H1 (cell line): ENCODE measurements at regions not wholly inside any gene's neighbourhood (a gene's known extent, or its start where the extent isn't known, plus 50 kb on each side); places are given as distances from the start of the nearest gene placed in this dataset.

Source experiments
- CTCF ChIA-PET: fragments of 300-600 bp; sonication (Branson Sonifier 250); formaldehyde crosslinking; loops from one replicate; lab custom pipeline; 2021; ENCODE audit not compliant: partially characterized antibody; lab: Charles Lee
- POLR2A ChIA-PET: fragments of 300-600 bp; sonication (Branson Sonifier 250); formaldehyde crosslinking; loops from one replicate; lab custom pipeline; 2021; ENCODE audit warnings: inconsistent platforms; ENCODE audit not compliant: partially characterized antibody; lab: Charles Lee
- DNase-seq, 2 experiments: peaks; one replicate each; pipeline versions ENCODE4 v3.0.0 to v3.0.0-alpha.2; 2010 to 2022; ENCODE audit warnings: low spot score in 2 of 2, low read depth in 1 of 2, mixed read lengths in 1 of 2
- FAIRE-seq: peaks from 2 replicates; lab custom pipeline; 2011; peaks lifted over from hg19 to GRCh38; lab: Jason Lieb, UNC
- H2AFZ ChIP-seq: 2 replicates; pipeline ENCODE4 v1.8.1; 2012; ENCODE audit warnings: low read length, inconsistent platforms
- H2AK5ac ChIP-seq: 2 replicates; pipeline ENCODE4 v1.6.1; 2013; ENCODE audit warnings: low read depth, low read length
- H2BK120ac ChIP-seq: replicated peaks from 2 replicates; pipeline ENCODE3; 2013; ENCODE audit warnings: low read depth, low read length, inconsistent platforms
- H2BK12ac ChIP-seq: 2 replicates; pipeline ENCODE4 v1.6.1; 2013; ENCODE audit warnings: low read depth, low read length
- H2BK15ac ChIP-seq: 2 replicates; pipeline ENCODE4 v1.6.1; 2013; ENCODE audit warnings: low read length
- H2BK20ac ChIP-seq: 2 replicates; pipeline ENCODE4 v1.6.1; 2013; ENCODE audit warnings: low read length
- H2BK5ac ChIP-seq: 2 replicates; pipeline ENCODE4 v1.6.1; 2013; ENCODE audit warnings: low read depth, low read length
- H3K14ac ChIP-seq: 2 replicates; pipeline ENCODE4 v1.6.1; 2013; ENCODE audit warnings: inconsistent platforms; ENCODE audit not compliant: insufficient read length
- H3K18ac ChIP-seq: 2 replicates; pipeline ENCODE4 v1.6.1; 2013; ENCODE audit warnings: low read length; ENCODE audit errors: extremely low read depth
- H3K23ac ChIP-seq: 2 replicates; pipeline ENCODE4 v1.6.1; 2013; ENCODE audit warnings: inconsistent platforms; ENCODE audit not compliant: insufficient read length
- H3K23me2 ChIP-seq: 2 replicates; pipeline ENCODE4 v1.6.1; 2013; ENCODE audit warnings: low read depth, low read length
- H3K27ac ChIP-seq: 2 replicates; pipeline ENCODE4 v1.6.1; 2011; ENCODE audit warnings: low read depth, low read length, inconsistent platforms
- H3K27me3 ChIP-seq, 4 experiments: replicated peaks in 1 of 4; 1 replicate in 1 of 4; 2 replicates in 3 of 4; pipeline versions ENCODE4 v1.6.1 to v1.8.1; 2011 to 2013; ENCODE audit warnings: low read length in 3 of 4, mild to moderate bottlenecking in 3 of 4, inconsistent platforms in 2 of 4, mixed read lengths in 2 of 4, moderate library complexity in 1 of 4; ENCODE audit not compliant: control insufficient read depth in 3 of 4, insufficient read depth in 3 of 4; ENCODE audit errors: extremely low read depth in 1 of 4
- H3K36me3 ChIP-seq, 4 experiments: 2 replicates each; pipeline versions ENCODE4 v1.6.1 to v1.8.1; 2011 to 2013; ENCODE audit warnings: mild to moderate bottlenecking in 4 of 4, low read length in 3 of 4, moderate library complexity in 2 of 4, control low read depth in 1 of 4, inconsistent platforms in 1 of 4; ENCODE audit not compliant: insufficient read depth in 4 of 4, control insufficient read depth in 2 of 4
- H3K4ac ChIP-seq: replicated peaks from 2 replicates; pipeline ENCODE3; 2013; ENCODE audit warnings: low read length, low read depth, mixed read lengths, inconsistent platforms; ENCODE audit not compliant: insufficient read length
- H3K4me1 ChIP-seq, 4 experiments: replicated peaks in 1 of 4; 1 replicate in 1 of 4; 2 replicates in 3 of 4; pipeline versions ENCODE4 v1.6.1 to v1.8.1; 2011 to 2013; ENCODE audit warnings: low read length in 3 of 4, inconsistent platforms in 2 of 4, mixed read lengths in 1 of 4; ENCODE audit not compliant: insufficient read depth in 4 of 4, control insufficient read depth in 3 of 4
- H3K4me2 ChIP-seq, 2 experiments: 2 replicates each; pipeline versions ENCODE4 v1.6.1 to v1.8.1; 2011 to 2013; ENCODE audit warnings: low read depth in 2 of 2, low read length in 2 of 2, control low read depth in 1 of 2, inconsistent platforms in 1 of 2, mild to moderate bottlenecking in 1 of 2; ENCODE audit not compliant: insufficient read depth in 1 of 2
- H3K4me3 ChIP-seq, 4 experiments: fragments of 200-600, 300-600 bp in 1 of 4; sonication (generic), shearing (Covaris generic), sonication (Bioruptor Twin) in 1 of 4; 2 replicates each; pipeline versions ENCODE4 v1.5.1 to v1.8.1; 2011 to 2016; ENCODE audit warnings: low read length in 4 of 4, low read depth in 3 of 4, control low read depth in 2 of 4, inconsistent platforms in 2 of 4, mild to moderate bottlenecking in 2 of 4, mixed read lengths in 1 of 4, moderate library complexity in 1 of 4; ENCODE audit not compliant: insufficient read depth in 2 of 4; ENCODE audit errors: extremely low read depth in 1 of 4
- H3K56ac ChIP-seq: replicated peaks from 2 replicates; pipeline ENCODE3; 2013; ENCODE audit warnings: low read depth, mild to moderate bottlenecking, mixed read lengths, low read length, inconsistent platforms; ENCODE audit not compliant: insufficient read length
- H3K79me1 ChIP-seq: 2 replicates; pipeline ENCODE4 v1.6.1; 2013; ENCODE audit warnings: low read depth, low read length, control low read depth
- H3K79me2 ChIP-seq, 2 experiments: 2 replicates each; pipeline versions ENCODE4 v1.6.1 to v1.8.1; 2012 to 2013; ENCODE audit warnings: low read length in 2 of 2, mild to moderate bottlenecking in 2 of 2, inconsistent platforms in 1 of 2; ENCODE audit not compliant: insufficient read depth in 2 of 2, control insufficient read depth in 1 of 2
- H3K9ac ChIP-seq, 4 experiments: replicated peaks in 1 of 4; 1 replicate in 1 of 4; 2 replicates in 3 of 4; pipeline versions ENCODE4 v1.6.1 to v1.8.1; 2011 to 2013; ENCODE audit warnings: low read depth in 3 of 4, low read length in 3 of 4, control low read depth in 2 of 4, mild to moderate bottlenecking in 2 of 4, moderate library complexity in 2 of 4, inconsistent platforms in 1 of 4; ENCODE audit errors: extremely low read depth in 1 of 4
- H3K9me3 ChIP-seq, 2 experiments: 2 replicates each; pipeline versions ENCODE4 v1.6.1 to v1.8.1; 2012 to 2013; ENCODE audit warnings: mild to moderate bottlenecking in 2 of 2, moderate library complexity in 2 of 2, control low read depth in 1 of 2, inconsistent platforms in 1 of 2, low read depth in 1 of 2, low read length in 1 of 2, mixed read lengths in 1 of 2; ENCODE audit not compliant: insufficient read depth in 2 of 2
- H4K20me1 ChIP-seq, 2 experiments: replicated peaks in 1 of 2; 2 replicates each; pipeline versions ENCODE3 to v1.8.1; 2011 to 2013; ENCODE audit warnings: inconsistent platforms in 2 of 2, low read length in 2 of 2, mild to moderate bottlenecking in 1 of 2; ENCODE audit not compliant: insufficient read depth in 2 of 2, control insufficient read depth in 1 of 2
- H4K5ac ChIP-seq: 2 replicates; pipeline ENCODE4 v1.6.1; 2013; ENCODE audit warnings: low read length, low read depth, mixed read lengths, inconsistent platforms; ENCODE audit not compliant: insufficient read length
- H4K8ac ChIP-seq: 2 replicates; pipeline ENCODE4 v1.8.0; 2013; ENCODE audit warnings: mild to moderate bottlenecking, moderate library complexity, low read length, inconsistent platforms; ENCODE audit not compliant: insufficient read depth; ENCODE audit errors: extremely low read depth
- H4K91ac ChIP-seq: replicated peaks from 2 replicates; pipeline ENCODE3; 2013; ENCODE audit warnings: low read length, mixed read lengths, inconsistent platforms; ENCODE audit not compliant: insufficient read length
- CHD2 ChIP-seq: IDR thresholded peaks from 2 replicates; pipeline ENCODE4 v1.6.1; 2012; ENCODE audit warnings: low read length, improper control_type of control experiment
- GTF2F1 ChIP-seq: IDR thresholded peaks from 2 replicates; pipeline ENCODE4 v1.6.1; 2012; ENCODE audit warnings: low read depth, low read length, improper control_type of control experiment, borderline replicate concordance
- JUND ChIP-seq: IDR thresholded peaks from 2 replicates; pipeline ENCODE4 v1.6.1; 2011; ENCODE audit warnings: mild to moderate bottlenecking, improper control_type of control experiment, low read length
- KDM1A ChIP-seq: fragments of 200-600, 300-600 bp; sonication (generic); IDR thresholded peaks from 2 replicates; pipeline ENCODE4 v1.7.1; 2016; ENCODE audit warnings: mild to moderate bottlenecking, low read length, borderline replicate concordance
- POLR2A ChIP-seq, 2 experiments: IDR thresholded peaks; 1 replicate in 1 of 2; 2 replicates in 1 of 2; pipeline ENCODE4 v1.6.1; 2011; ENCODE audit warnings: low read depth in 2 of 2, low read length in 2 of 2, mild to moderate bottlenecking in 2 of 2; ENCODE audit errors: control extremely low read depth in 1 of 2
- TAF1 ChIP-seq: IDR thresholded peaks from 2 replicates; pipeline ENCODE4 v1.6.1; 2011; ENCODE audit warnings: mild to moderate bottlenecking, low read depth, low read length
- TEAD4 ChIP-seq: IDR thresholded peaks from 2 replicates; pipeline ENCODE4 v1.6.1; 2012; ENCODE audit warnings: low read depth, low read length, inconsistent platforms, mixed read lengths
- WGBS, 2 experiments: shearing (Covaris generic) in 1 of 2; methylation state at CpG; one replicate each; pipeline versions ENCODE4 v1.1.6 to v1.1.7; 2013 to 2015; ENCODE audit warnings: low lambda C conversion rate in 2 of 2, mixed read lengths in 2 of 2, inconsistent platforms in 1 of 2, low coverage in 1 of 2, missing lambda C conversion rate in 1 of 2; ENCODE audit not compliant: insufficient replicate concordance in 2 of 2, insufficient coverage in 1 of 2, insufficient read length in 1 of 2; ENCODE audit errors: extremely low coverage in 1 of 2, missing lambda C conversion rate in 1 of 2; 5-methylcytosine and 5-hydroxymethylcytosine counted together

DNA sequence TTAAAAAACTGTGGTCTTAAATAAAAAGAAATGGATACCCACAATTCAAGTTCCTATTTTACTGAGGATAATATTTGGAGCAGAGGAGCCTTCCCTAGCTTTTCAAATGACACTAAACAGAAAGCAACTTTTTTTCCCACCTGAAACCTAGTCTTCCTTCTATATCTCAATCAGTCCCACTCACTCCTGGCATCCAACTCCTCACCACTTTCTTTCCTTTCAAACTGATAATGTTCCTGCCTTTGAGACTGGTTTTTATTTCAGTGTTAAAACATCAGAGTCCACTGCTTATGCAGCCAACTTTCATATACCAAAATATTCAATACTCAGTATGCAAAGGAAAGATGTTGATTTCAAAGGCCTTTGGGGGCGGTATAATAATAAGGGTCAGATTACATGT, 225.6 kb downstream of the GXYLT1 start:
- no peak overlapping the region for H2BK20ac ChIP-seq
- DNase-seq (no peak), FAIRE-seq (no peak)
- H3K9me3 ChIP-seq: no peaks in the 10 kb centered on the region
- H4K91ac ChIP-seq: no peak overlapping the region
- 0 out of 7 replicates have a peak, but pooled peaks cover 0 to 3% (median 0%) of the 10 kb centered on the region in 4 experiments for H3K27me3 ChIP-seq
- no peak overlapping the region for H3K14ac ChIP-seq
- H2BK15ac ChIP-seq: no peak overlapping the region
- no peak overlapping the region for H2BK5ac ChIP-seq
- peak overlapping the region in 1 of 4 experiments; percentile 46; a peak in 2 of 8 replicates for H3K4me3 ChIP-seq
- H2BK12ac ChIP-seq: no peak overlapping the region
- ChIA-PET CTCF (interaction anchor here (1.2 kb wide), 1 partner anchor 8 kb away, joined by 3 read pairs; no protein-coding TSS in a partner anchor), POLR2A (no interaction called here)
- H3K18ac ChIP-seq: no peak overlapping the region
- no peaks in the 10 kb centered on the region for H3K79me1 ChIP-seq
- no peak overlapping the region for H2AFZ ChIP-seq
- H2BK120ac ChIP-seq: no peak overlapping the region
- H3K9ac ChIP-seq: no peak overlapping the region
- H4K20me1 ChIP-seq: no peaks in the 10 kb centered on the region
- H3K23me2 ChIP-seq: no peaks in the 10 kb centered on the region; the same call in 1 of the 2 replicates
- 7% methylated on average over 1 of the region's 1 CpG; no CpG with 5 or more reads in 1 of the 2 experiments for WGBS, 2 experiments
- H3K4me2 ChIP-seq: peak overlapping the region; percentile 54 to 69
- no peak overlapping the region for H4K5ac ChIP-seq
- no peaks in the 10 kb centered on the region for H3K36me3 ChIP-seq
- H3K4ac ChIP-seq: no peak overlapping the region
- H3K4me1 ChIP-seq: peaks cover 0 to 12% (median 8%) of the 10 kb centered on the region in 4 experiments; a peak in 6 of 7 replicates
- no peak for TF ChIP-seq TAF1
- no peak for TF ChIP-seq CHD2
- TF ChIP-seq GTF2F1: no peak
- TF ChIP-seq POLR2A (IDR thresholded peaks at IDR 0.05; ENCODE audit: control extremely low read depth in 1 of 2, low read depth in 2 of 2, low read length in 2 of 2): no peak
- no peak for TF ChIP-seq KDM1A
- no peak for TF ChIP-seq TEAD4
- no peak for TF ChIP-seq JUND
- H3K56ac ChIP-seq: no peak overlapping the region
- H3K27ac ChIP-seq: no peak overlapping the region
- H2AK5ac ChIP-seq: no peak overlapping the region
- no peak overlapping the region for H4K8ac ChIP-seq
- H3K79me2 ChIP-seq: no peaks in the 10 kb centered on the region
- no peak overlapping the region for H3K23ac ChIP-seq
